ENCODE measurements at regions not wholly inside any gene's neighbourhood (a gene's known extent, or its start where the extent isn't known, plus 50 kb on each side); places are given as distances from the start of the nearest gene placed in this dataset.
A peak's percentile ranks its signal among the peaks of the same experiment; 100 is the strongest.
"Not testable (repeated sequence)": the region's sequence is repeated elsewhere in the genome, so short reads cannot be mapped to it uniquely, and the experiment has no call there.

DNA sequence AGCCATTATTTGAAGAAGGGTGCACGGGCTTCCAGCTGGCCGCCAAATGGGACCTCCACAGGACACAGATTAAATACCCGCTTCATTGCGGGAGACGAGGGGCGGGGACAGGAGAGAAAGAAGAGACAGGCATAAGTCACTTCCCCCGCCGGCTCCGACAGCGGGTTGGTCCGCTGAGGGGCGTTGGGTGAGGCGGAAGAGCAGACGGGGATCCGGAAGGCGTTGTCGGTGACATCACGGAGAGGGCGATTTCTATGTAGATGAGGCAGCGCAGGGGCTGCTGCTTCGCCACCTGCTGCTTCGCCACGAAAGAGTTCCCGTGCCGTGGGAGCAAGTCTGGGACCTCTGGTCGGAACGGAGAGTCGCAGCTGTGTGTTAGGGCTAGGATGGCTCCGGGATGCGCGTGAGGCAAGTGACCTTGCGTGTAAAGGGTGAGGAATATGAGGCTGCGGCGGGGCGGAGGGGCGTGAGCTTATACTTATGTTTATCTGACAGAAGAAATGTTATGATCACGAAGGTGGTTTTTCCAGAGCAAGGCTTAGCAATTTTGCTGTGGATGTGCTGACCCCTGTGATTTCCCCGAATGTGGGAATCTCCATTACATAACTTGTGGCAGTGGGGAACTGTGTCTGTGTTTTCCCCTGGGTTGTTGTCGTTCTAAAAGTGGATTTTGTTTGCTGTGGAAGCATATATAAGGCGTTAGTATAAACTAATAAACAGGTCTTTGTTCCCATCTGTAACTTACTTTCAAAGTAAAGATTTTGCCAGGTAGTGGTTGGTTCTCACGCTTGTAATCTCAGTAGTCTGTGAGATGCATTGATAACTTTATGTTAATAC is 52.9 kb downstream of the PPIAL4C start (continued):
- not testable (repeated sequence) for TF ChIP-seq NR2C2 (CRISPR knock-in tag; IDR thresholded peaks at IDR 0.05); ETV6 (CRISPR knock-in tag; IDR thresholded peaks at IDR 0.05; ENCODE audit: borderline replicate concordance)
- TF ChIP-seq NR2C2 (tag; IDR thresholded peaks at IDR 0.05), result peak; percentile 37; the same call in 1 of the 2 replicates
- TF ChIP-seq, protein P1, sequence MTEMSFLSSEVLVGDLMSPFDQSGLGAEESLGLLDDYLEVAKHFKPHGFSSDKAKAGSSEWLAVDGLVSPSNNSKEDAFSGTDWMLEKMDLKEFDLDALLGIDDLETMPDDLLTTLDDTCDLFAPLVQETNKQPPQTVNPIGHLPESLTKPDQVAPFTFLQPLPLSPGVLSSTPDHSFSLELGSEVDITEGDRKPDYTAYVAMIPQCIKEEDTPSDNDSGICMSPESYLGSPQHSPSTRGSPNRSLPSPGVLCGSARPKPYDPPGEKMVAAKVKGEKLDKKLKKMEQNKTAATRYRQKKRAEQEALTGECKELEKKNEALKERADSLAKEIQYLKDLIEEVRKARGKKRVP (CRISPR knock-in tag; IDR thresholded peaks at IDR 0.05), result peak; percentile 89
- peak; percentile 93 for TF ChIP-seq NCOA4 (IDR thresholded peaks at IDR 0.05; ENCODE audit: partially characterized antibody)
- TF ChIP-seq, protein P2, sequence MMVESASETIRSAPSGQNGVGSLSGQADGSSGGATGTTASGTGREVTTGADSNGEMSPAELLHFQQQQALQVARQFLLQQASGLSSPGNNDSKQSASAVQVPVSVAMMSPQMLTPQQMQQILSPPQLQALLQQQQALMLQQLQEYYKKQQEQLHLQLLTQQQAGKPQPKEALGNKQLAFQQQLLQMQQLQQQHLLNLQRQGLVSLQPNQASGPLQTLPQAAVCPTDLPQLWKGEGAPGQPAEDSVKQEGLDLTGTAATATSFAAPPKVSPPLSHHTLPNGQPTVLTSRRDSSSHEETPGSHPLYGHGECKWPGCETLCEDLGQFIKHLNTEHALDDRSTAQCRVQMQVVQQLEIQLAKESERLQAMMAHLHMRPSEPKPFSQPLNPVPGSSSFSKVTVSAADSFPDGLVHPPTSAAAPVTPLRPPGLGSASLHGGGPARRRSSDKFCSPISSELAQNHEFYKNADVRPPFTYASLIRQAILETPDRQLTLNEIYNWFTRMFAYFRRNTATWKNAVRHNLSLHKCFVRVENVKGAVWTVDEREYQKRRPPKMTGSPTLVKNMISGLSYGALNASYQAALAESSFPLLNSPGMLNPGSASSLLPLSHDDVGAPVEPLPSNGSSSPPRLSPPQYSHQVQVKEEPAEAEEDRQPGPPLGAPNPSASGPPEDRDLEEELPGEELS (CRISPR knock-in tag; IDR thresholded peaks at IDR 0.05; ENCODE audit: borderline replicate concordance), result peak; percentile 59; the same call in 1 of the 2 replicates
- peak; percentile 94 for TF ChIP-seq ZNF780A (CRISPR knock-in tag; IDR thresholded peaks at IDR 0.05)
- peak; percentile 78; the same call in 1 of the 2 replicates for TF ChIP-seq ZFP1 (CRISPR knock-in tag; IDR thresholded peaks at IDR 0.05)
- TF ChIP-seq ZBTB8A (IDR thresholded peaks at IDR 0.05; ENCODE audit: partially characterized antibody), result peak; percentile 85
- peak; percentile 78 to 80; a peak in 3 of 4 replicates for TF ChIP-seq HDAC1 (IDR thresholded peaks at IDR 0.05)
- TF ChIP-seq EP400 (IDR thresholded peaks at IDR 0.05), result peak; percentile 63
- TF ChIP-seq ZNF253 (CRISPR knock-in tag; conservative IDR thresholded peaks at IDR 0.05), result peak; percentile 96
- peak; percentile 65; the same call in 1 of the 2 replicates for TF ChIP-seq HDAC2 (IDR thresholded peaks at IDR 0.05)
- peak in 1 of 2 experiments; percentile 79; a peak in 2 of 4 replicates for TF ChIP-seq ETV6 (IDR thresholded peaks at IDR 0.05; ENCODE audit: borderline replicate concordance in 1 of 2, low read depth in 2 of 2, low read length in 1 of 2)
- peak; percentile 90 for TF ChIP-seq HNRNPL (IDR thresholded peaks at IDR 0.05; ENCODE audit: low read depth, low read length)
- TF ChIP-seq NEUROD1 (IDR thresholded peaks at IDR 0.05; ENCODE audit: borderline replicate concordance, low read depth, low read length, partially characterized antibody), result peak; percentile 54
- peak; percentile 89 for TF ChIP-seq ZNF41 (CRISPR knock-in tag; conservative IDR thresholded peaks at IDR 0.05)
- peak; percentile 100 for TF ChIP-seq POLR2A (conservative IDR thresholded peaks at IDR 0.05)
- peak; percentile 68; the same call in 1 of the 2 replicates for TF ChIP-seq MXI1 (IDR thresholded peaks at IDR 0.05; ENCODE audit: low read depth, low read length)
- peak; percentile 93 for TF ChIP-seq ZNF212 (CRISPR knock-in tag; IDR thresholded peaks at IDR 0.05)
- TF ChIP-seq, protein P3, sequence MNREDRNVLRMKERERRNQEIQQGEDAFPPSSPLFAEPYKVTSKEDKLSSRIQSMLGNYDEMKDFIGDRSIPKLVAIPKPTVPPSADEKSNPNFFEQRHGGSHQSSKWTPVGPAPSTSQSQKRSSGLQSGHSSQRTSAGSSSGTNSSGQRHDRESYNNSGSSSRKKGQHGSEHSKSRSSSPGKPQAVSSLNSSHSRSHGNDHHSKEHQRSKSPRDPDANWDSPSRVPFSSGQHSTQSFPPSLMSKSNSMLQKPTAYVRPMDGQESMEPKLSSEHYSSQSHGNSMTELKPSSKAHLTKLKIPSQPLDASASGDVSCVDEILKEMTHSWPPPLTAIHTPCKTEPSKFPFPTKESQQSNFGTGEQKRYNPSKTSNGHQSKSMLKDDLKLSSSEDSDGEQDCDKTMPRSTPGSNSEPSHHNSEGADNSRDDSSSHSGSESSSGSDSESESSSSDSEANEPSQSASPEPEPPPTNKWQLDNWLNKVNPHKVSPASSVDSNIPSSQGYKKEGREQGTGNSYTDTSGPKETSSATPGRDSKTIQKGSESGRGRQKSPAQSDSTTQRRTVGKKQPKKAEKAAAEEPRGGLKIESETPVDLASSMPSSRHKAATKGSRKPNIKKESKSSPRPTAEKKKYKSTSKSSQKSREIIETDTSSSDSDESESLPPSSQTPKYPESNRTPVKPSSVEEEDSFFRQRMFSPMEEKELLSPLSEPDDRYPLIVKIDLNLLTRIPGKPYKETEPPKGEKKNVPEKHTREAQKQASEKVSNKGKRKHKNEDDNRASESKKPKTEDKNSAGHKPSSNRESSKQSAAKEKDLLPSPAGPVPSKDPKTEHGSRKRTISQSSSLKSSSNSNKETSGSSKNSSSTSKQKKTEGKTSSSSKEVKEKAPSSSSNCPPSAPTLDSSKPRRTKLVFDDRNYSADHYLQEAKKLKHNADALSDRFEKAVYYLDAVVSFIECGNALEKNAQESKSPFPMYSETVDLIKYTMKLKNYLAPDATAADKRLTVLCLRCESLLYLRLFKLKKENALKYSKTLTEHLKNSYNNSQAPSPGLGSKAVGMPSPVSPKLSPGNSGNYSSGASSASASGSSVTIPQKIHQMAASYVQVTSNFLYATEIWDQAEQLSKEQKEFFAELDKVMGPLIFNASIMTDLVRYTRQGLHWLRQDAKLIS (CRISPR knock-in tag; IDR thresholded peaks at IDR 0.05), result peak; percentile 98
- peak; percentile 90 for TF ChIP-seq ZNF695 (CRISPR knock-in tag; IDR thresholded peaks at IDR 0.05)
- peak; percentile 77 for TF ChIP-seq STAT5A (IDR thresholded peaks at IDR 0.05; ENCODE audit: borderline replicate concordance, low read length)

All from K562 (cell line).